BJ (cell line): ENCODE measurements at regions not wholly inside any gene's neighbourhood (a gene's known extent, or its start where the extent isn't known, plus 50 kb on each side); places are given as distances from the start of the nearest gene placed in this dataset.

Experiments used
- CTCF ChIA-PET: fragments of 350-600 bp; formaldehyde crosslinking; extraction: SDS; loops from one replicate; lab custom pipeline; 2021; ENCODE audit warnings: antibody characterized with exemption, inconsistent platforms; lab: Yijun Ruan, JAX
- POLR2A ChIA-PET: fragments of 300-600 bp; sonication (Branson Sonifier 250); formaldehyde crosslinking; extraction: SDS; loops from one replicate; lab custom pipeline; 2021; ENCODE audit warnings: antibody characterized with exemption; lab: Charles Lee
- DNase-seq: peaks from one replicate; pipeline ENCODE4 v3.0.0-alpha.2; 2011; ENCODE audit warnings: low read depth
- H3K27me3 ChIP-seq: 2 replicates; pipeline ENCODE4 v1.6.0; 2011; ENCODE audit warnings: low read length; ENCODE audit not compliant: control insufficient read depth, insufficient read depth
- H3K36me3 ChIP-seq: 2 replicates; pipeline ENCODE4 v1.5.1; 2011; ENCODE audit warnings: low read length; ENCODE audit not compliant: control insufficient read depth, insufficient read depth
- H3K4me3 ChIP-seq: 2 replicates; pipeline ENCODE4 v1.5.1; 2011; ENCODE audit warnings: low read depth, mild to moderate bottlenecking, control low read depth, low read length
- TF ChIP-seq, protein P1 (sequence below): IDR thresholded peaks from 2 replicates; pipeline ENCODE4 v1.5.1; 2011; ENCODE audit warnings: low read depth, mild to moderate bottlenecking, control low read depth, inconsistent platforms, low read length, moderate library complexity; ENCODE audit not compliant: insufficient read depth

DNA sequence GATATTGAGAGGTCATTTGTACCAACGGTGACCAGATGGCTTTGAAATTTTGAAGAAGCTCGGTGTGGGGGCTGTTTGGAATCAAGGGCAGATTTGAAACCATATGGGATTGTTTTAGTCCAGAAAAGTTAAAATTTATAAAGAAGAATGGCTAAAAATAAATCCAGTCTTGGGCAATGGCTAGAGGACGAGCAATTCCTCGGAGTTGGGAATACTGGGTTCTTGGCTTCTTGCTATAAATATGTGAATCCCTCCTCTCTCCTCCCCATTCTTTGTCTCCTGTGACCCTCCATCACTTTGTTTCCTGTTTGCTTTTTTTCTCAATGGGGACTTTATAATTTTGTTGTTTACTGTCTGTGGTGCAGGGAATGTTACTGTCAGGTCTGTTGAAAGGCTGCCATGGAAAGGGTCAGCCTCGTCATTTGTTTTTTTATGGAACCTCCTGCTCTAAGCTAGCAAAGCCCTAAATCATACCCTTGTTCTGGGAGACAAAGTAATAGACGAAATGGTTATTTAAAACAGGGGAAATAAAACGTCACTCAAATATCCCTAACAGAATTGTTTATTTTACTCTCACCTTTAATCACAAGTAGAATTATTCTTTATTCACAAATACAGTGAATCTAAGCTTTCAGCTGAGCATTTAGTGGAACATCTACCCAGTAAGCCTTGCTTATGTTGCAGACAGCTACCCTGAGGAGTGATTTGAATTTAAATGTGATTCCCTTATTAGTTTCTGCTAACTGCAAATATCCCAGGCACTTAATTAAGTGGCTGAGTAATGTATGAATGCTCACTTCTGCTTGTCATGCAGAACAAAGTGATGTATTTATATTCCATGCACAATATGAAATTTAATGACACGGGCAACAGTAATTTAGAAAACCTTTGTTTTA is 273.1 kb upstream of the NOVA1 start:
- ChIA-PET CTCF (interaction anchor here (0.7 kb wide), 1 partner anchor 10 kb away, joined by 3 read pairs; no protein-coding TSS in a partner anchor), POLR2A (no interaction called here)
- no peak for DNase-seq
- Histone ChIP-seq H3K36me3 (no peaks in the 10 kb centered on the region), H3K4me3 (no peak overlapping the region), H3K27me3 (no peaks in the 10 kb centered on the region)
- TF ChIP-seq, protein P1, sequence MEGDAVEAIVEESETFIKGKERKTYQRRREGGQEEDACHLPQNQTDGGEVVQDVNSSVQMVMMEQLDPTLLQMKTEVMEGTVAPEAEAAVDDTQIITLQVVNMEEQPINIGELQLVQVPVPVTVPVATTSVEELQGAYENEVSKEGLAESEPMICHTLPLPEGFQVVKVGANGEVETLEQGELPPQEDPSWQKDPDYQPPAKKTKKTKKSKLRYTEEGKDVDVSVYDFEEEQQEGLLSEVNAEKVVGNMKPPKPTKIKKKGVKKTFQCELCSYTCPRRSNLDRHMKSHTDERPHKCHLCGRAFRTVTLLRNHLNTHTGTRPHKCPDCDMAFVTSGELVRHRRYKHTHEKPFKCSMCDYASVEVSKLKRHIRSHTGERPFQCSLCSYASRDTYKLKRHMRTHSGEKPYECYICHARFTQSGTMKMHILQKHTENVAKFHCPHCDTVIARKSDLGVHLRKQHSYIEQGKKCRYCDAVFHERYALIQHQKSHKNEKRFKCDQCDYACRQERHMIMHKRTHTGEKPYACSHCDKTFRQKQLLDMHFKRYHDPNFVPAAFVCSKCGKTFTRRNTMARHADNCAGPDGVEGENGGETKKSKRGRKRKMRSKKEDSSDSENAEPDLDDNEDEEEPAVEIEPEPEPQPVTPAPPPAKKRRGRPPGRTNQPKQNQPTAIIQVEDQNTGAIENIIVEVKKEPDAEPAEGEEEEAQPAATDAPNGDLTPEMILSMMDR: no peak

DNA sequence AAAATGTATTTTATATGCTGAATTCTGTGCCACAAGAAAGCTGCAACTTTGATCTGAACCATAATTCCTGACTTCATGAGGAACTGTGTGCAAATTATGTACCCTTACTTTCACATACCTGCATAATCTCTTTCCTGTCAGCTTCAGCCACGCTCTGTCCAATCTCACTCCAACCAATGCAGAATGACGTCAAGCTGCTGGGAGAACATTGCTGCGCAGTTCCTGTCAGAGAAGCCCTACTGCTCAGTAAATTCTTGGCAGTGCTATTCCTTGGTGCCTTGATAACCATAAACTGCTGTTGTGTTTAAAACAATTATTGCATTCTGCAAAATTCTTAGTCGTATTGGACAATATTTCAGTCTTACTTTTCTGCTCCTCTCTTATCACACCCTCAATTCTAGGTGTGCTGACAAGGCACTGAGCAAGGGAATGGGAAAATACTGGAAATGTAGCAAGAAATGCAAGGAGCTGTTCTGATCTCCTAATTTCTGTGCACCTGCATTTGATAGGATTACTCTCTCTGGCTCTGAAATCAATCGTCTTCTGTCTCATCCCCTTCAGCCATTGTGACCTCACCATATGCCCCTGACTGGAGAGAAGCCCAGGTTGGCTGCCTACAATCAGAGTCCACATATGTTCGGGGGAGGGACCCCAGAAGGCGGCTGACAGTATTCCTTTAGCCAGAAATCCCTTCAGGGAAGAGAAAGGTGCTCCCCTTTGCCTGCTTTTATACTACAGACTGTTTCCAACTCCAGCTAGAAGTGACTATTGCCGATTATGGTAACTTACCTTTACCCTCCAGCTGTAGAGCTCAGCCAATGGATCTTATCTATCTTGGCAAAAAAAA is 274.9 kb upstream of the NOVA1 start:
- no peak for DNase-seq
- POLR2A ChIA-PET: no interaction called here
- TF ChIP-seq, protein P1: no peak
- H3K36me3 ChIP-seq: no peaks in the 10 kb centered on the region
- CTCF ChIA-PET: no interaction called here
- H3K4me3 ChIP-seq: no peak overlapping the region
- H3K27me3 ChIP-seq: no peaks in the 10 kb centered on the region

DNA sequence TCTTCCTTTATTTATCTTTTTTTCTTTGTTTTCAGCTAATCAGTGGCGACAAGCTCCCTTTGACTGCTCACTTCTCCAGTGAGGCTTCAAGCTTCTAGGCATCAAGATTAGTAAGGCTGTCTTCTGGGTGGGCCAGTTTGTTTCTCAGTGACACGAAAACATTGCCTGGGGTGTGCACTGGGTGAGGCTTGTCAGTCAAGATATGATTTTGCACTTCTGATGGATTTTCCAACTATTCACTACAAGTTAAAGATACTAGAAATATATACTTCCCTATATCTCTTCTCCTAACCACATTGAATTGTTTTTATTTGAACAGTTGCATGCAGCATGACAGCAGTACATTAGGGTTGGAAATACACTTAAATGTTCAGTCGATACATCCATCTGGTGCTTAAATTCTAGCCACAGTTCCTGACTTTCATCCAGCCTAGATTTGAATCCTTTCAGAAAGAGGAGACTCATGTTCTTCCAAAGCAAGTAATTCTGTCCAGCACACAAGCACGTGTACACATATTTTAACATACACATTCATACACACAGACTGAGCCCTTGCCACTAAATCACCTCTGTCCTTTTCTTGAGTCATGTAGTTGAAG is 275.6 kb upstream of the NOVA1 start:
- H3K4me3 ChIP-seq: no peak overlapping the region
- ChIA-PET POLR2A (no interaction called here), CTCF (no interaction called here)
- H3K27me3 ChIP-seq: no peaks in the 10 kb centered on the region
- no peak for DNase-seq
- TF ChIP-seq, protein P1: no peak
- no peaks in the 10 kb centered on the region for H3K36me3 ChIP-seq

DNA sequence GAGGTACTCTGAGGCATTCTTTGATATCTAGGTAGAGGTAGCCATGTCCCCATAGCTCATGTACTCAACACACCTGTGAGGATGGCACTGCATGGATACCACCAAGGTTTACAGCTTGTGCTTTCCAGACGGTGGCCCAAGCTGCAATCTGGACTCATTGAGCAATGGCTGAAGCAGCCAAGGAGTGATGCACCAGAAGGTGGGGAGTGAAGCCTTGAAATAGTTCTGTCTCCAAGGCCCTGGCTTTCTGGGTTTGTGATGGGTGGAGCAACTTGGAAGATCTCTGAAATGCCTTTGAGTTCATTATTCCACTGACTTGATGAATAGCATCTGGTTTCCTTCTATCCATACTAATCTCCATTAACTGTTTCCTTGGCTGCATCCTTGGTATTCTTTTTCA is 290.0 kb upstream of the NOVA1 start:
- ChIA-PET POLR2A (no interaction called here), CTCF (no interaction called here)
- H3K36me3 ChIP-seq: no peaks in the 10 kb centered on the region
- TF ChIP-seq, protein P1: no peak
- no peak overlapping the region for H3K4me3 ChIP-seq
- no peaks in the 10 kb centered on the region for H3K27me3 ChIP-seq
- no peak for DNase-seq

DNA sequence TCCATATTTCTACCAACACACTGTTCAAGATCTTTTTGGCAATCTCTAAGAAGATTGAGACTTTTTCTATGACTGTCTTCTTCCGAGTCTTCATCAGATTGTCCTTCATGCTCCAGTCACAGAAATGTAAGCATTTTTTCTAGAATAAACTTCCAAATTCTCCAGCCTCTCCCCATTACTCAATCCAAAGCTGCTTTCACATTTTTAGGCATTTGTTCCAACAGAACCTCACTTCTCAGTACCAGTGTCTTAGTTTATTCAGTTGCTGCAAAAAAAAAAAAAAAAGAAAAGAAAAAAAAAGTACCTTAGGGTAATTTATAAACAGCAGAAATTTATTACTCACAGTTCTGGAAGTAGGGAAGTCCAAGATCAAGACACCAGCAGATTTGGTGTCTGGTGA is 290.8 kb upstream of the NOVA1 start:
- TF ChIP-seq, protein P1: no peak
- Histone ChIP-seq H3K36me3 (no peaks in the 10 kb centered on the region), H3K4me3 (no peak overlapping the region), H3K27me3 (no peaks in the 10 kb centered on the region)
- no peak for DNase-seq
- POLR2A ChIA-PET: no interaction called here
- CTCF ChIA-PET: no interaction called here
